ENCODE measurements at regions not wholly inside any gene's neighbourhood (a gene's known extent, or its start where the extent isn't known, plus 50 kb on each side); places are given as distances from the start of the nearest gene placed in this dataset.
"Not testable (repeated sequence)": the region's sequence is repeated elsewhere in the genome, so short reads cannot be mapped to it uniquely, and the experiment has no call there.

- no peaks in the 10 kb centered on the region for H3K4me1 ChIP-seq
- no peaks in the 10 kb centered on the region for H3K9me3 ChIP-seq
- no peaks in the 10 kb centered on the region for H3K27me3 ChIP-seq
- H3K36me3 ChIP-seq: no peaks in the 10 kb centered on the region
- H3K4me3 ChIP-seq: no peak overlapping the region
- no peak for DNase-seq
- no peak overlapping the region for H3K27ac ChIP-seq
- TF ChIP-seq, protein P1, sequence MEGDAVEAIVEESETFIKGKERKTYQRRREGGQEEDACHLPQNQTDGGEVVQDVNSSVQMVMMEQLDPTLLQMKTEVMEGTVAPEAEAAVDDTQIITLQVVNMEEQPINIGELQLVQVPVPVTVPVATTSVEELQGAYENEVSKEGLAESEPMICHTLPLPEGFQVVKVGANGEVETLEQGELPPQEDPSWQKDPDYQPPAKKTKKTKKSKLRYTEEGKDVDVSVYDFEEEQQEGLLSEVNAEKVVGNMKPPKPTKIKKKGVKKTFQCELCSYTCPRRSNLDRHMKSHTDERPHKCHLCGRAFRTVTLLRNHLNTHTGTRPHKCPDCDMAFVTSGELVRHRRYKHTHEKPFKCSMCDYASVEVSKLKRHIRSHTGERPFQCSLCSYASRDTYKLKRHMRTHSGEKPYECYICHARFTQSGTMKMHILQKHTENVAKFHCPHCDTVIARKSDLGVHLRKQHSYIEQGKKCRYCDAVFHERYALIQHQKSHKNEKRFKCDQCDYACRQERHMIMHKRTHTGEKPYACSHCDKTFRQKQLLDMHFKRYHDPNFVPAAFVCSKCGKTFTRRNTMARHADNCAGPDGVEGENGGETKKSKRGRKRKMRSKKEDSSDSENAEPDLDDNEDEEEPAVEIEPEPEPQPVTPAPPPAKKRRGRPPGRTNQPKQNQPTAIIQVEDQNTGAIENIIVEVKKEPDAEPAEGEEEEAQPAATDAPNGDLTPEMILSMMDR (IDR thresholded peaks at IDR 0.05): no peak
- no peak for TF ChIP-seq POLR2A (IDR thresholded peaks at IDR 0.05)
Measured at GRCh38 chr2:13662055-13662454, 945.3 kb downstream of the TRIB2 start.

GRCh38 chr2:13666582-13667414 is 950.1 kb downstream of the TRIB2 start:
- no peaks in the 10 kb centered on the region for H3K36me3 ChIP-seq
- no peaks in the 10 kb centered on the region for H3K9me3 ChIP-seq
- no peak overlapping the region for H3K27ac ChIP-seq
- DNase-seq: no peak
- no peaks in the 10 kb centered on the region for H3K27me3 ChIP-seq
- H3K4me3 ChIP-seq: no peak overlapping the region
- no peak for TF ChIP-seq POLR2A (IDR thresholded peaks at IDR 0.05)
- TF ChIP-seq, protein P1 (IDR thresholded peaks at IDR 0.05): no peak
- H3K4me1 ChIP-seq: no peaks in the 10 kb centered on the region

- DNase-seq: no peak
- H3K9me3 ChIP-seq: no peaks in the 10 kb centered on the region
- H3K4me1 ChIP-seq: no peaks in the 10 kb centered on the region
- no peak for TF ChIP-seq POLR2A (IDR thresholded peaks at IDR 0.05)
- TF ChIP-seq, protein P1 (IDR thresholded peaks at IDR 0.05): no peak
- H3K27me3 ChIP-seq: no peaks in the 10 kb centered on the region
- H3K27ac ChIP-seq: no peak overlapping the region
- H3K4me3 ChIP-seq: no peak overlapping the region
- no peaks in the 10 kb centered on the region for H3K36me3 ChIP-seq
Measured at GRCh38 chr2:13667415-13667757, 950.6 kb downstream of the TRIB2 start.

DNA sequence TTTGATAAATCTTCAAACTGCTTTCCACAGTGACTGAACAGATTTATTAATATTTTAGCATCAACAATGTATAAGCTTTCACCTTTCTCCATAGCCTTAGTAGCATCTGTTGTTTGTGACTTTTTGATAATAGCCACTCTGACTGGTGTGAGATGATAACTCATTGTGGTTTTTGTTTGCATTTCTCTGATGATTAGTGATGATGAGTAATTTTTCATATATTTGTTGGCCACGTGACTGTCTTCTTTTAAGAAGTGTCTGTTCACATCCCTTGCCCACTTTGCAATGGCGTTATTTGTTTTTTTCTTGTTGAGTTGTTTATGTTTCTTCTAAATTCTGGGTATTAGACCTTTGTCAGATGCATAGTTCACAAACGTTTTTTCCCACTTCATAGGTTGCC is 952.9 kb downstream of the TRIB2 start:
- Histone ChIP-seq H3K4me1 (no peaks in the 10 kb centered on the region), H3K4me3 (no peak overlapping the region), H3K9me3 (no peaks in the 10 kb centered on the region), H3K27me3 (no peaks in the 10 kb centered on the region), H3K27ac (no peak overlapping the region), H3K36me3 (no peaks in the 10 kb centered on the region)
- no peak for DNase-seq
- TF ChIP-seq, protein P1 (IDR thresholded peaks at IDR 0.05): no peak
- TF ChIP-seq POLR2A (IDR thresholded peaks at IDR 0.05): no peak

- H3K4me3 ChIP-seq, H3K4me1 ChIP-seq, H3K27me3 ChIP-seq, DNase-seq, H3K9me3 ChIP-seq, H3K36me3 ChIP-seq, H3K27ac ChIP-seq: not testable (repeated sequence)
Measured at GRCh38 chr2:13673821-13674220, 957.1 kb downstream of the TRIB2 start.

- no peak for DNase-seq
- Histone ChIP-seq H3K4me1 (no peaks in the 10 kb centered on the region), H3K27ac (no peak overlapping the region), H3K4me3 (no peak overlapping the region), H3K27me3 (no peaks in the 10 kb centered on the region), H3K36me3 (no peaks in the 10 kb centered on the region), H3K9me3 (no peaks in the 10 kb centered on the region)
- TF ChIP-seq, protein P1 (IDR thresholded peaks at IDR 0.05): no peak
- no peak for TF ChIP-seq POLR2A (IDR thresholded peaks at IDR 0.05)
Measured at GRCh38 chr2:13676269-13676668, 956.2 kb upstream of the LRATD1 start.

Data from Peyer's patch (tissue), 4 donors.